ENCODE measurements at regions not wholly inside any gene's neighbourhood (a gene's known extent, or its start where the extent isn't known, plus 50 kb on each side); places are given as distances from the start of the nearest gene placed in this dataset.

DNA sequence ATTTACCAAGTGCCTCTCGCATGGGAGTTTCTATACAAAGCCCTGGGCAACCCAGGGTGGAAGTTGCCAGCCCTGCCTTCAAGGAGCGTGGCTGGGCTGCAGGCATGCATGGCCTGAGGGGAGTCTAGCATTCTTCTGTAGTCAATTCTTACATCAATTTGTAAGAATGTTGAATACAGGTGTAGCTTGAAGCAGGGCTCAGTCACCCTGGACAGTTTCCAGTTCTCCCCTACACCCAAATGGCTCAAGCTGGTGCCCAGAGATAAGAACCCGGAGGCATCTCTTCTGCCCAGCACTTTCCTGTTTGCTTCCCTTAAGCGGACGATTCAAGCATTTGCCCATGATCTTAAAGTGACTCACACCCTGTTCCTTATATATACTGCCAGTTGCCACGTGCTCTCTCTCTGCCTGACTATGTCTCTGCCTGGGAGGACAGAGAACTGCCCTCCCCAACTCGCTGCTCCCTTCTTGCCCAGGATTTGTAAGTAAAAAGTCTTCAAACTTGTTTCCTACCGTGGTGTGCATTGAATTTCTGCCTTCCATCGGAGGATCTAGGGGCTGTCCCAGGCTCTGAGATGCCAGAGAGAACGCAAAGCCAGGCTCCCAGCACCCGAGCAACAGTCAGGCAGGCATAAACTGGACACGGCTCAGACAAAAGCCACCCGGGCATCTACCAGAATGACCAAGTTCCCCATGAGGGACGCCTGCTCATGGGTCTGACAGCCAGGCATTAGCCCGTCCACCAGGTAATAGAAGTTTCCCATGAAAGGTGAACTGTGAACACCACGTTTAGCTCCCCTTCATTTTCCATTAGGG lies 50.9 kb upstream of the AJAP1 start:
- H3K27me3 ChIP-seq = no peaks in the 10 kb centered on the region
- H3K9me3 ChIP-seq = no peaks in the 10 kb centered on the region
- intact Hi-C loops (cut with DNase I; ENCODE audit: low total_unique reads) = no loop called here
- H3K4me3 ChIP-seq = no peak overlapping the region
- 68 to 73% methylated on average over 16 of the region's 16 CpGs for WGBS, 2 donors
- no peak overlapping the region for H3K27ac ChIP-seq
- TF ChIP-seq POLR2A (IDR thresholded peaks at IDR 0.05) = no peak
- H3K36me3 ChIP-seq (ENCODE audit: low read depth, missing control alignments) = no peaks in the 10 kb centered on the region
- H3K4me1 ChIP-seq = no peaks in the 10 kb centered on the region
- no peak for DNase-seq
